Gastrocnemius medialis (tissue), 4 donors: ENCODE measurements at regions not wholly inside any gene's neighbourhood (a gene's known extent, or its start where the extent isn't known, plus 50 kb on each side); places are given as distances from the start of the nearest gene placed in this dataset.

Source experiments
- ATAC-seq, 2 donors: fragments of 150-250 bp; one replicate each; pipeline ENCODE4 v1.9.1; 2016
- DNase-seq, 2 donors: peaks; one replicate each; pipeline ENCODE4 v3.0.0-alpha.2; 2019
- H3K27ac ChIP-seq, 4 donors: fragments of 200-600 bp; sonication (generic); 1 replicate in 1 of 4; 2 replicates in 3 of 4; pipeline ENCODE4 v1.5.1; 2016 to 2018; ENCODE audit warnings: mild to moderate bottlenecking in 2 of 4, moderate library complexity in 1 of 4
- H3K27me3 ChIP-seq, 3 donors: fragments of 200-600 bp; sonication (generic) in 2 of 3; 1 replicate in 1 of 3; 2 replicates in 2 of 3; pipeline versions ENCODE4 v1.5.1 to v1.6.0; 2016 to 2019; ENCODE audit warnings: mild to moderate bottlenecking in 1 of 3, moderate library complexity in 1 of 3
- H3K36me3 ChIP-seq, 2 donors: fragments of 200-600 bp; sonication (generic) in 1 of 2; one replicate each; pipeline ENCODE4 v1.5.1; 2017 to 2018
- H3K4me1 ChIP-seq, 2 donors: fragments of 200-600 bp; sonication (generic) in 1 of 2; one replicate each; pipeline ENCODE4 v1.5.1; 2016 to 2017; ENCODE audit warnings: mild to moderate bottlenecking in 2 of 2
- H3K4me3 ChIP-seq, 4 donors: fragments of 200-600 bp; sonication (generic) in 3 of 4; 1 replicate in 1 of 4; 2 replicates in 3 of 4; pipeline ENCODE4 v1.5.1; 2016 to 2019; ENCODE audit warnings: mild to moderate bottlenecking in 2 of 4
- H3K9me3 ChIP-seq, 3 donors: fragments of 200-600 bp; sonication (generic) in 2 of 3; 1 replicate in 1 of 3; 2 replicates in 2 of 3; pipeline ENCODE4 v1.5.1; 2016 to 2019
- POLR2A ChIP-seq, 2 donors: fragments of 450-650 bp; IDR thresholded peaks; one replicate each; pipeline ENCODE4 v1.6.1; 2017; ENCODE audit warnings: antibody characterized with exemption in 2 of 2, mild to moderate bottlenecking in 2 of 2, moderate library complexity in 2 of 2
- in situ Hi-C, 4 donors: fragments of 200-750 bp; cut with MboI; loops; one replicate each; pipeline versions ENCODE4 v1.15.0 to v1.8.0; 2017; ENCODE audit warnings: low sequenced_read_pairs in 4 of 4
- intact Hi-C: fragments of 100-400 bp; cut with DNase I; formaldehyde crosslinking; loops from one replicate; pipeline ENCODE4 v1.15.1; 2023; ENCODE audit warnings: low total_unique reads
- TF ChIP-seq, protein P1 (sequence below), 5 experiments: fragments of 450-650 bp in 3 of 5; fragments of 200-600 bp in 2 of 5; sonication (generic) in 2 of 5; IDR thresholded peaks in 4 of 5; conservative IDR thresholded peaks in 1 of 5; 1 replicate in 4 of 5; 2 replicates in 1 of 5; pipeline ENCODE4 v1.5.1; 2016 to 2019; ENCODE audit warnings: antibody characterized with exemption in 5 of 5, mild to moderate bottlenecking in 3 of 5, moderate library complexity in 3 of 5

GRCh38 chr4:81684352-81684751, 212.6 kb upstream of the RASGEF1B start:
- ATAC-seq (no peak), DNase-seq (no peak)
- no peaks in the 10 kb centered on the region for H3K4me1 ChIP-seq
- H3K4me3 ChIP-seq, result no peak overlapping the region
- in situ Hi-C loops (no loop called here), intact Hi-C loops (no loop called here)
- H3K36me3 ChIP-seq, result no peaks in the 10 kb centered on the region
- no peaks in the 10 kb centered on the region for H3K27me3 ChIP-seq
- H3K27ac ChIP-seq, result no peak overlapping the region
- no peaks in the 10 kb centered on the region for H3K9me3 ChIP-seq
- TF ChIP-seq, protein P1, sequence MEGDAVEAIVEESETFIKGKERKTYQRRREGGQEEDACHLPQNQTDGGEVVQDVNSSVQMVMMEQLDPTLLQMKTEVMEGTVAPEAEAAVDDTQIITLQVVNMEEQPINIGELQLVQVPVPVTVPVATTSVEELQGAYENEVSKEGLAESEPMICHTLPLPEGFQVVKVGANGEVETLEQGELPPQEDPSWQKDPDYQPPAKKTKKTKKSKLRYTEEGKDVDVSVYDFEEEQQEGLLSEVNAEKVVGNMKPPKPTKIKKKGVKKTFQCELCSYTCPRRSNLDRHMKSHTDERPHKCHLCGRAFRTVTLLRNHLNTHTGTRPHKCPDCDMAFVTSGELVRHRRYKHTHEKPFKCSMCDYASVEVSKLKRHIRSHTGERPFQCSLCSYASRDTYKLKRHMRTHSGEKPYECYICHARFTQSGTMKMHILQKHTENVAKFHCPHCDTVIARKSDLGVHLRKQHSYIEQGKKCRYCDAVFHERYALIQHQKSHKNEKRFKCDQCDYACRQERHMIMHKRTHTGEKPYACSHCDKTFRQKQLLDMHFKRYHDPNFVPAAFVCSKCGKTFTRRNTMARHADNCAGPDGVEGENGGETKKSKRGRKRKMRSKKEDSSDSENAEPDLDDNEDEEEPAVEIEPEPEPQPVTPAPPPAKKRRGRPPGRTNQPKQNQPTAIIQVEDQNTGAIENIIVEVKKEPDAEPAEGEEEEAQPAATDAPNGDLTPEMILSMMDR (IDR thresholded peaks at IDR 0.05 in 4 of 5, conservative IDR thresholded peaks at IDR 0.05 in 1 of 5), result no peak
- TF ChIP-seq POLR2A (IDR thresholded peaks at IDR 0.05), result no peak

DNA sequence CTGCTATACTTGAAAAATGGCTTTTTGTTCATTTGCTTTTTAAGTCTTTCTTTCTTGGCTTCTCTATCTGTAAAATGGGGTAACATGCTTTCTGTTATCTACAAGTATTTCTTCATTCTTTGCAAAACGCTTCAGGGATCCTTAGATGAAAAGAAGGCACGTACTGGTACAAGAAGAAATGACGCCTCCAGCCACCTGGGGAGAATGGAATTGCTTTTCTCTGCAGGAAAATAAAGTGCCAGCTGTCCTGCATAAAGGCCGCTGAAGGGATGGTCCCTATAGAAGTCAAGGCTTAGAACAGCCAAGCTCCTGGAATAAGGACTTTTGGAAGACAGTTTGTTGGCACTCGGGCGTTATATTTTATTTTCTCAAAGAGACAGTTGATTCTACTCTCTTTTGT, 210.8 kb upstream of the RASGEF1B start:
- Histone ChIP-seq H3K9me3 (no peaks in the 10 kb centered on the region), H3K4me3 (no peak overlapping the region), H3K27ac (no peak overlapping the region), H3K27me3 (no peaks in the 10 kb centered on the region), H3K4me1 (no peaks in the 10 kb centered on the region), H3K36me3 (no peaks in the 10 kb centered on the region)
- no peak for TF ChIP-seq POLR2A (IDR thresholded peaks at IDR 0.05)
- TF ChIP-seq, protein P1 (IDR thresholded peaks at IDR 0.05 in 4 of 5, conservative IDR thresholded peaks at IDR 0.05 in 1 of 5), result no peak
- ATAC-seq, result no peak
- intact Hi-C loops, result no loop called here
- in situ Hi-C loops, result no loop called here
- no peak for DNase-seq

GRCh38 chr4:81679315-81679714, 207.6 kb upstream of the RASGEF1B start:
- H3K4me3 ChIP-seq, result no peak overlapping the region
- intact Hi-C loops (no loop called here), in situ Hi-C loops (no loop called here)
- no peaks in the 10 kb centered on the region for H3K27me3 ChIP-seq
- H3K9me3 ChIP-seq, result no peaks in the 10 kb centered on the region
- no peak overlapping the region for H3K27ac ChIP-seq
- H3K36me3 ChIP-seq, result no peaks in the 10 kb centered on the region
- TF ChIP-seq, protein P1 (IDR thresholded peaks at IDR 0.05 in 4 of 5, conservative IDR thresholded peaks at IDR 0.05 in 1 of 5), result no peak
- TF ChIP-seq POLR2A (IDR thresholded peaks at IDR 0.05), result no peak
- no peak for ATAC-seq
- DNase-seq, result no peak
- no peaks in the 10 kb centered on the region for H3K4me1 ChIP-seq

- in situ Hi-C loops, result no loop called here
- TF ChIP-seq, protein P1 (IDR thresholded peaks at IDR 0.05 in 4 of 5, conservative IDR thresholded peaks at IDR 0.05 in 1 of 5), result no peak
- TF ChIP-seq POLR2A (IDR thresholded peaks at IDR 0.05), result no peak
These were observed 207.1 kb upstream of the RASGEF1B start for GRCh38 chr4:81678801-81679200.

DNA sequence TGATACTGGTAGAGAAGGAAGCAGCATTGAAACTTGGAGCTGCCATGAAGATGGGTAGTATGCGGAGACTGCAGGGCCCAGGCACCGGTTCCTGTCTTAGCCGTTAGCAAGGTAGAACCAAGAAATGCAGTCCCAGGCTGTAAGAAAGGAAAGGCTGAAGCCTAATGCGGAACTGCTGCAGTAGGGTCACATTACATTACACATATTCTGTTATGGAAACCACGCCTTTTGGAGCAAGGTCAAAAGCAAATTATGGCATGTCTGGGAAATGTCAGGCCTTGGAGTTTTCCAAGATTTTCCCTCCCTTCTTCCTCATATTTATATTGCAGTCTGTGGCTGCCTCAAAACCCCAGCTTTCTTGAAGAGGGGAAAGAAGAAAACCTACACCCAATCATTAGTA, 204.8 kb upstream of the RASGEF1B start:
- in situ Hi-C loops, result no loop called here
- Histone ChIP-seq H3K9me3 (no peaks in the 10 kb centered on the region), H3K36me3 (no peaks in the 10 kb centered on the region), H3K27ac (no peak overlapping the region), H3K27me3 (no peaks in the 10 kb centered on the region), H3K4me1 (no peaks in the 10 kb centered on the region), H3K4me3 (no peak overlapping the region)
- DNase-seq (no peak), ATAC-seq (no peak)
- intact Hi-C loops, result no loop called here
- TF ChIP-seq, protein P1 (IDR thresholded peaks at IDR 0.05 in 4 of 5, conservative IDR thresholded peaks at IDR 0.05 in 1 of 5), result no peak
- no peak for TF ChIP-seq POLR2A (IDR thresholded peaks at IDR 0.05)

More at GRCh38 chr4:81678801-81679200, 207.1 kb upstream of the RASGEF1B start:
- H3K27me3 ChIP-seq, result no peaks in the 10 kb centered on the region
- no peaks in the 10 kb centered on the region for H3K4me1 ChIP-seq
- H3K9me3 ChIP-seq, result no peaks in the 10 kb centered on the region
- no peaks in the 10 kb centered on the region for H3K36me3 ChIP-seq
- DNase-seq (no peak), ATAC-seq (no peak)
- intact Hi-C loops, result no loop called here
- no peak overlapping the region for H3K4me3 ChIP-seq
- H3K27ac ChIP-seq, result no peak overlapping the region
